GM12874 (cell line): ENCODE measurements at regions not wholly inside any gene's neighbourhood (a gene's known extent, or its start where the extent isn't known, plus 50 kb on each side); places are given as distances from the start of the nearest gene placed in this dataset.

Experiments used
- TF ChIP-seq, protein P1 (sequence below): IDR thresholded peaks from 2 replicates; pipeline ENCODE4 v1.5.1; 2011; ENCODE audit warnings: low read depth, mild to moderate bottlenecking, control low read depth, low read length, moderate library complexity; ENCODE audit not compliant: insufficient read depth

DNA sequence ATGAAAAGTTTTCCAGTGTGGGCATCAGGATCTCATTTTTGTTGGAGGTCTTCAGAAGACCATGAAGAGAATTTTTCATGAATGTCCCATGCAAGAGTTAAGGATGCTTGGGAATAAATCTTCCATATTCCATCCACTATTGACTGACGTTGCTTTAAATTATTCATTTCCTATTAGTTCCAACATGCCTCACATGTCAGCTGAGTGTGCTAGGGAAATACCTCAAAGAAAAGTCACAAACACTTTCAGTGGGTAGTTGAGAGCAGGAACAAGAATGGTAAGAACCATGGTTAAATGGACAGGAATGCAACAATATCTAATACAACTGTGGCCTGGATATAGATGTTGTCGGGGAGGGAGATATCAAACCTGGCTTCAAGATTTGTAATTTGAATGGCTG is 610.1 kb downstream of the TECRL start:
- TF ChIP-seq, protein P1, sequence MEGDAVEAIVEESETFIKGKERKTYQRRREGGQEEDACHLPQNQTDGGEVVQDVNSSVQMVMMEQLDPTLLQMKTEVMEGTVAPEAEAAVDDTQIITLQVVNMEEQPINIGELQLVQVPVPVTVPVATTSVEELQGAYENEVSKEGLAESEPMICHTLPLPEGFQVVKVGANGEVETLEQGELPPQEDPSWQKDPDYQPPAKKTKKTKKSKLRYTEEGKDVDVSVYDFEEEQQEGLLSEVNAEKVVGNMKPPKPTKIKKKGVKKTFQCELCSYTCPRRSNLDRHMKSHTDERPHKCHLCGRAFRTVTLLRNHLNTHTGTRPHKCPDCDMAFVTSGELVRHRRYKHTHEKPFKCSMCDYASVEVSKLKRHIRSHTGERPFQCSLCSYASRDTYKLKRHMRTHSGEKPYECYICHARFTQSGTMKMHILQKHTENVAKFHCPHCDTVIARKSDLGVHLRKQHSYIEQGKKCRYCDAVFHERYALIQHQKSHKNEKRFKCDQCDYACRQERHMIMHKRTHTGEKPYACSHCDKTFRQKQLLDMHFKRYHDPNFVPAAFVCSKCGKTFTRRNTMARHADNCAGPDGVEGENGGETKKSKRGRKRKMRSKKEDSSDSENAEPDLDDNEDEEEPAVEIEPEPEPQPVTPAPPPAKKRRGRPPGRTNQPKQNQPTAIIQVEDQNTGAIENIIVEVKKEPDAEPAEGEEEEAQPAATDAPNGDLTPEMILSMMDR, result no peak

DNA sequence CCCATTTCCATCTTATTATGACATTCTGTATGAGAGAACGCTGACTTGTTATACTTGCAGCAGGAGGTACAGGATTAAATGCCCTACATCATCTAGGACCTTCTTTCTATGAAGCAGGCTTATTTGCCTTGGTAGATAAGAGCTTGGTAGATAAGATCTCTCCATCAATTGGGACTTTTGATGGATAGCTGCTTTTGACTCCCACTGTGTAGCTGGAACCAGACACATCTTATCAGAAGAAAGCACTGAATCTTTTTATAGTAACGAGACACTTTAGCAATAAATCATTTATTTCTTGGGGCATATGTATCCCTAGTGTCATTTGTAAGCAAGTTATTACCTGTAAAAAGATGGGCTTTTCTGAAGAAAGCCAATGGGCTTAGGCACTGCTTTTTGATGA is 613.9 kb downstream of the TECRL start:
- TF ChIP-seq, protein P1, result no peak

- TF ChIP-seq, protein P1, result no peak
Observed at GRCh38 chr4:63790377-63790776, 618.9 kb downstream of the TECRL start.

DNA sequence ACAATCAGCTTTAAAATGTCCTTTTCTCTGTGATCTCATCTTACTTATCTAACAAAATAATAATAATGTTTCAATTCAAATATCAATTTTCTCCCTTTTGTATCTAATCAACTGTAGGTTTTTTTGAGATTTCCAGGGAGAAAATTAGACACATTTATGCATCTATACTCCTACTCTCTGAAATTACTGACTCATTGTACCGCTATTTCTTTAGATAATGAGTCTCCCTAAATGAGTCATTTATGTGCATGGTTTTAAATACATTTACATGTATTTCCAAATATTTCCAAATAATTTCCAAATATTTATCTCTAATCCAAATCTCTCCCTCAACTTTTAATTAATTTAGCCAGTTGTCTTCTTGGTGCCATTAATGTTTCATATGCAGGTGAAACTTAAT is 621.0 kb downstream of the TECRL start:
- TF ChIP-seq, protein P1, result no peak

- TF ChIP-seq, protein P1, result no peak
Observed at GRCh38 chr4:63787326-63787725, 621.9 kb downstream of the TECRL start.

- TF ChIP-seq, protein P1, result no peak
Observed at GRCh38 chr4:63786171-63786570, 623.1 kb downstream of the TECRL start.

- TF ChIP-seq, protein P1, result no peak
Observed at GRCh38 chr4:63784822-63785221, 624.4 kb downstream of the TECRL start.

GRCh38 chr4:63777601-63778000 is 631.6 kb downstream of the TECRL start:
- TF ChIP-seq, protein P1, result no peak
